Astrocyte (in vitro differentiated cells and primary cell): ENCODE measurements at regions not wholly inside any gene's neighbourhood (a gene's known extent, or its start where the extent isn't known, plus 50 kb on each side); places are given as distances from the start of the nearest gene placed in this dataset.

ENCODE experiments used
- DNase-seq: peaks from one replicate; pipeline ENCODE4 v3.0.0-alpha.2; 2010; ENCODE audit warnings: low read depth
- FAIRE-seq: peaks from 2 replicates; lab custom pipeline; 2011; peaks lifted over from hg19 to GRCh38; lab: Jason Lieb, UNC
- H2AFZ ChIP-seq: 2 replicates; pipeline ENCODE4 v1.6.0; 2012; ENCODE audit warnings: low read depth, low read length, inconsistent platforms
- H3K27ac ChIP-seq: 2 replicates; pipeline ENCODE4 v1.5.1; 2011; ENCODE audit warnings: low read depth, low read length, inconsistent platforms
- H3K27me3 ChIP-seq: 2 replicates; pipeline ENCODE4 v1.6.0; 2011; ENCODE audit warnings: low read length, inconsistent platforms; ENCODE audit not compliant: insufficient read depth
- H3K36me3 ChIP-seq: 2 replicates; pipeline ENCODE4 v1.5.1; 2011; ENCODE audit warnings: low read length, inconsistent platforms; ENCODE audit not compliant: insufficient read depth
- H3K4me1 ChIP-seq: 2 replicates; pipeline ENCODE4 v1.5.1; 2011; ENCODE audit warnings: low read length, inconsistent platforms; ENCODE audit not compliant: insufficient read depth
- H3K4me2 ChIP-seq: 2 replicates; pipeline ENCODE4 v1.6.0; 2012; ENCODE audit warnings: low read length, inconsistent platforms
- H3K4me3 ChIP-seq: 2 replicates; pipeline ENCODE4 v1.5.1; 2011; ENCODE audit warnings: low read depth, mild to moderate bottlenecking, low read length, inconsistent platforms; ENCODE audit not compliant: insufficient read depth
- H3K79me2 ChIP-seq: 2 replicates; pipeline ENCODE4 v1.6.0; 2012; ENCODE audit warnings: mild to moderate bottlenecking, low read length, inconsistent platforms; ENCODE audit not compliant: insufficient read depth
- H3K9ac ChIP-seq: 2 replicates; pipeline ENCODE4 v1.6.0; 2012; ENCODE audit warnings: mild to moderate bottlenecking, low read length, inconsistent platforms
- H3K9me3 ChIP-seq: 2 replicates; pipeline ENCODE4 v1.5.1; 2012; ENCODE audit warnings: low read depth, mild to moderate bottlenecking, low read length, inconsistent platforms; ENCODE audit not compliant: insufficient read depth
- H4K20me1 ChIP-seq: 2 replicates; pipeline ENCODE4 v1.6.0; 2012; ENCODE audit warnings: low read length, inconsistent platforms; ENCODE audit not compliant: insufficient read depth
- H3K27ac Mint-ChIP-seq: one replicate; pipeline ENCODE4 v1.8.0; 2021; ENCODE audit warnings: mild to moderate bottlenecking, mixed read lengths; ENCODE audit not compliant: unreplicated experiment
- H3K27me3 Mint-ChIP-seq: one replicate; pipeline ENCODE4 v1.8.0; 2021; ENCODE audit warnings: low read depth, mixed read lengths; ENCODE audit not compliant: unreplicated experiment
- H3K36me3 Mint-ChIP-seq: one replicate; pipeline ENCODE4 v1.8.0; 2021; ENCODE audit warnings: low read depth, mixed read lengths; ENCODE audit not compliant: unreplicated experiment
- H3K4me1 Mint-ChIP-seq: one replicate; pipeline ENCODE4 v1.8.0; 2021; ENCODE audit warnings: low read depth, mixed read lengths; ENCODE audit not compliant: unreplicated experiment
- H3K4me3 Mint-ChIP-seq: one replicate; pipeline ENCODE4 v1.8.0; 2021; ENCODE audit warnings: mild to moderate bottlenecking, moderate library complexity, mixed read lengths; ENCODE audit not compliant: unreplicated experiment
- H3K9me3 Mint-ChIP-seq: one replicate; pipeline ENCODE4 v1.8.0; 2021; ENCODE audit warnings: mild to moderate bottlenecking, mixed read lengths; ENCODE audit not compliant: unreplicated experiment
- EZH2 ChIP-seq: IDR thresholded peaks from 2 replicates; pipeline ENCODE4 v1.6.1; 2012; ENCODE audit warnings: mild to moderate bottlenecking, low read length, inconsistent platforms; ENCODE audit not compliant: insufficient read depth
- TF ChIP-seq, protein P1 (sequence below): IDR thresholded peaks from 2 replicates; pipeline ENCODE4 v1.5.1; 2011; ENCODE audit warnings: low read depth, mild to moderate bottlenecking, inconsistent platforms, low read length, moderate library complexity; ENCODE audit not compliant: insufficient read depth

DNA sequence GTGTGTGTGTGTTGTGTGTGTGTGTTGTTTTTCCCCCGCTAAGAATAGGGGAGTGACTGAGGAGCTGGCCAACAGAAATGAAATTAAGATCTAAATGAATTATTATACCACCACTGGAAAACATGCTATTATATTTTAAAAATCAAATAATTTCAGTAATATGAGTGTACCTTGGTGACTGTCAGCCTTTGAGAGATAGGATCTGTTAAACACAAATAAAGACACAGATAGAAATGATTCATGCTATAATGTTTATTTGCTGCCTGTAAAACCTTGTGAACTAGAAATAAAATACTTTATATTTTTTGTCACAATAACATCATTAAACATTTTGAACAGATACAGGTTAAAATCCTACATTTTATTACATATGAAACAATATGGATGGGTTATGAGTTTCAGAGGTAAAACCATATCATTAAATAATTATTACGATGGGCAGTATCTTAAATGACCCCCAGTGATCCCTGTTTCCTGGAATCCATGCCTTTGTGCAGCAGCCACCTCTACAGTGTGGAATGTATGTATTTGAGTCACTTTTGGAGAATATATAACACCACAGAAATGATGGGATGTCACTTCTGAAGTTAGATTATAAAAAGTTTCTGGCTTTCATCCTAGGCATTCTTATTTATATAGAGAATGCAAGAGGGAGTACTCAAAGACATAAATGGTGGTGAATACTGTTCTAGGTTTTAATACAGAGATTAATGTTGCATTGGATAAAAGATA lies 617.2 kb downstream of the CDH18 start:
- H3K4me1 Mint-ChIP-seq = no peaks in the 10 kb centered on the region
- H2AFZ ChIP-seq = no peak overlapping the region
- H3K79me2 ChIP-seq = no peaks in the 10 kb centered on the region
- TF ChIP-seq, protein P1, sequence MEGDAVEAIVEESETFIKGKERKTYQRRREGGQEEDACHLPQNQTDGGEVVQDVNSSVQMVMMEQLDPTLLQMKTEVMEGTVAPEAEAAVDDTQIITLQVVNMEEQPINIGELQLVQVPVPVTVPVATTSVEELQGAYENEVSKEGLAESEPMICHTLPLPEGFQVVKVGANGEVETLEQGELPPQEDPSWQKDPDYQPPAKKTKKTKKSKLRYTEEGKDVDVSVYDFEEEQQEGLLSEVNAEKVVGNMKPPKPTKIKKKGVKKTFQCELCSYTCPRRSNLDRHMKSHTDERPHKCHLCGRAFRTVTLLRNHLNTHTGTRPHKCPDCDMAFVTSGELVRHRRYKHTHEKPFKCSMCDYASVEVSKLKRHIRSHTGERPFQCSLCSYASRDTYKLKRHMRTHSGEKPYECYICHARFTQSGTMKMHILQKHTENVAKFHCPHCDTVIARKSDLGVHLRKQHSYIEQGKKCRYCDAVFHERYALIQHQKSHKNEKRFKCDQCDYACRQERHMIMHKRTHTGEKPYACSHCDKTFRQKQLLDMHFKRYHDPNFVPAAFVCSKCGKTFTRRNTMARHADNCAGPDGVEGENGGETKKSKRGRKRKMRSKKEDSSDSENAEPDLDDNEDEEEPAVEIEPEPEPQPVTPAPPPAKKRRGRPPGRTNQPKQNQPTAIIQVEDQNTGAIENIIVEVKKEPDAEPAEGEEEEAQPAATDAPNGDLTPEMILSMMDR = no peak
- no peak for TF ChIP-seq EZH2
- no peak overlapping the region for H3K4me3 Mint-ChIP-seq
- H3K9ac ChIP-seq = no peak overlapping the region
- FAIRE-seq (no peak), DNase-seq (no peak)
- H3K36me3 ChIP-seq = no peaks in the 10 kb centered on the region
- no peak overlapping the region for H3K27ac Mint-ChIP-seq
- H3K4me3 ChIP-seq = no peak overlapping the region
- H4K20me1 ChIP-seq = no peaks in the 10 kb centered on the region
- no peaks in the 10 kb centered on the region for H3K36me3 Mint-ChIP-seq
- H3K4me2 ChIP-seq = no peak overlapping the region
- no peaks in the 10 kb centered on the region for H3K4me1 ChIP-seq
- H3K9me3 Mint-ChIP-seq = no peaks in the 10 kb centered on the region
- no peaks in the 10 kb centered on the region for H3K27me3 Mint-ChIP-seq
- no peaks in the 10 kb centered on the region for H3K27me3 ChIP-seq
- no peak overlapping the region for H3K27ac ChIP-seq
- no peaks in the 10 kb centered on the region for H3K9me3 ChIP-seq

DNA sequence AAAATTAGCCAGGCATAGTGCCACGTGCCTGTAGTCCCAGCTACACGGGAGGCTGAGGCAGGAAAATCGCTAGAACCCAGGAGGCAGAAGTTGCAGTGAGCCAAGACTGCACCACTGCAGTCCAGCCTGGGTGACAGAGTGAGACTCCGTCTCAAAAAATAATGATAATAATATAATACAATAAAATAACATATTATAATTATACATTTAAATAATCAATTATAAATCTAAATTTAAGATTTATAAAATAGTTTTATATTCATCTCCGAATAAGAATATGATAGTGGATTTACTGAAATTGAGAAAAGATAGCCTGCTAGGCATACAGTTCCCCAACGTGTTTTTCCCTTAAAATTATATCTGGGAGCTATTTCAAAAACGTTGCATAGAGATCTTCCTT lies 599.6 kb downstream of the CDH18 start:
- Histone ChIP-seq H3K4me1 (no peaks in the 10 kb centered on the region), H2AFZ (no peak overlapping the region), H3K27me3 (no peaks in the 10 kb centered on the region), H3K9ac (no peak overlapping the region), H3K27ac (no peak overlapping the region), H3K4me3 (no peak overlapping the region), H3K4me2 (no peak overlapping the region), H3K36me3 (no peaks in the 10 kb centered on the region), H3K9me3 (no peaks in the 10 kb centered on the region), H3K79me2 (no peaks in the 10 kb centered on the region), H4K20me1 (no peaks in the 10 kb centered on the region)
- Mint-ChIP-seq H3K36me3 (no peaks in the 10 kb centered on the region), H3K27ac (no peak overlapping the region), H3K27me3 (no peaks in the 10 kb centered on the region), H3K9me3 (no peaks in the 10 kb centered on the region), H3K4me1 (no peaks in the 10 kb centered on the region), H3K4me3 (no peak overlapping the region)
- FAIRE-seq (no peak), DNase-seq (no peak)
- no peak for TF ChIP-seq EZH2
- TF ChIP-seq, protein P1 = no peak

DNA sequence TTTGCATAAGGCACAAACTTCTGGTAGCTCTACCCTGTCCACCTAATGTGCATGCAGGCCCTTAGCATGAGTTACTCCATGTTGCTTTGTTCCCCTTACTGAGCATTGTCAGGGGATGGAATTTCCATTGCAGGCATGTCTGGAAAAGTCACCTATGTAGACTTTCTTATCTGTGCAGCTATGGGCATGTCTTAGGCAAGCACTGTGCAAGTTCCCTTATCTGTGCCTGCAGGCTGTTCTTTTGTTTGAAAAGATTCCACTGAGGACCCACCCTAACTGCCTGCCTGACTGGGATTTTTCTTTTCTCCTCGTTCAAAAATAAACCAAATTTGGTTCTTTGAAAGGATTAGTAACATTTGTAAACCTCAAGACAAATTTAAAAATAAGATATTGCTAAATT lies 587.0 kb downstream of the CDH18 start:
- H3K4me1 ChIP-seq = no peaks in the 10 kb centered on the region
- TF ChIP-seq EZH2 = no peak
- TF ChIP-seq, protein P1 = no peak
- H3K9me3 ChIP-seq = peaks cover 2% of the 10 kb centered on the region
- no peaks in the 10 kb centered on the region for H4K20me1 ChIP-seq
- H3K27ac Mint-ChIP-seq = no peak overlapping the region
- no peak for FAIRE-seq
- no peaks in the 10 kb centered on the region for H3K4me1 Mint-ChIP-seq
- no peak overlapping the region for H3K9ac ChIP-seq
- no peaks in the 10 kb centered on the region for H3K27me3 Mint-ChIP-seq
- H3K4me2 ChIP-seq = no peak overlapping the region
- H3K27me3 ChIP-seq = no peaks in the 10 kb centered on the region
- no peak for DNase-seq
- H3K4me3 Mint-ChIP-seq = no peak overlapping the region
- H3K79me2 ChIP-seq = no peaks in the 10 kb centered on the region
- H3K36me3 Mint-ChIP-seq = no peaks in the 10 kb centered on the region
- H3K4me3 ChIP-seq = no peak overlapping the region
- H3K9me3 Mint-ChIP-seq = no peaks in the 10 kb centered on the region
- no peaks in the 10 kb centered on the region for H3K36me3 ChIP-seq
- H2AFZ ChIP-seq = no peak overlapping the region
- H3K27ac ChIP-seq = no peak overlapping the region
